GM21515 (cell line): ENCODE measurements at regions not wholly inside any gene's neighbourhood (a gene's known extent, or its start where the extent isn't known, plus 50 kb on each side); places are given as distances from the start of the nearest gene placed in this dataset.
"Not testable (repeated sequence)": the region's sequence is repeated elsewhere in the genome, so short reads cannot be mapped to it uniquely, and the experiment has no call there.

Source experiments
- ATAC-seq: cut with Tn5 transposase; IDR thresholded peaks from one replicate; pipeline ENCODE4 v1.9.1; 2021; ENCODE audit not compliant: unreplicated experiment

DNA sequence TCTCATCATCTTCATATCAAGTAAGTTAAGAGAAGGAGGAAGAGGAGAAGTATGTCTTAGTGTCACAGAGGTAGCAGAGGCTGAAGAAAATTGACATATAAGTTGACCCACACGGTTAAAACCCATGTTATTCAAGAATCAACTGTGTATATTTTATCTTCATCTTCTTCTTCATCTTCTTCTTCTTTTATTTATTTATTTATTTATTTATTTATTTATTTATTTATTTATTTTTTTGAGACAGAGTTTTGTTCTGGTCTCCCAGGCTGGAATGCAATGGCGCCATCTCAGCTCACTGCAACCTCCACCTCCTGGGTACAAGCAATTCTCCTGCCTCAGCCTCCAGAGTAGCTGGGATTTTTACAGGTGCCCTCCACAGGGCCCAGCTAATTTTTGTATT is 1242.3 kb upstream of the RAG2 start:
- ATAC-seq = not testable (repeated sequence)

DNA sequence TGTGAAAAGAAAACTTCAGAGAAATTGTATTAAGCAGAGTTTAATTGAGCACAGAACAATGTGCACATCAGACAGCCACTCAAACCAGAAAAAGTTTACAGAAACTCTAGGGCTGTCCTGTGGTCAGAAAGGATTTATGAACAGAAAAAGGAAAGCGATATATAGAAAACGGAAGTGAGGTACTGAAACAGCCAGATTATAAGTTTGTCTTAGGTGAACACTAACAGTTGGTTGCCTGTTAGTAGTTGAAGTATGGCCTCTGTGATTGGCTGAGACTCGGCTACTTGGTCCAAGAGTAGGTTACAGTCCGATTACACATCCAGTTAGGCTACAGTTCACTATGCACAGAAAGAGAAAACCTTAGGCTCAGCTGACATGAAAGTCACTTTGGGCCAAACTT is 1232.5 kb upstream of the RAG2 start:
- no peak for ATAC-seq

DNA sequence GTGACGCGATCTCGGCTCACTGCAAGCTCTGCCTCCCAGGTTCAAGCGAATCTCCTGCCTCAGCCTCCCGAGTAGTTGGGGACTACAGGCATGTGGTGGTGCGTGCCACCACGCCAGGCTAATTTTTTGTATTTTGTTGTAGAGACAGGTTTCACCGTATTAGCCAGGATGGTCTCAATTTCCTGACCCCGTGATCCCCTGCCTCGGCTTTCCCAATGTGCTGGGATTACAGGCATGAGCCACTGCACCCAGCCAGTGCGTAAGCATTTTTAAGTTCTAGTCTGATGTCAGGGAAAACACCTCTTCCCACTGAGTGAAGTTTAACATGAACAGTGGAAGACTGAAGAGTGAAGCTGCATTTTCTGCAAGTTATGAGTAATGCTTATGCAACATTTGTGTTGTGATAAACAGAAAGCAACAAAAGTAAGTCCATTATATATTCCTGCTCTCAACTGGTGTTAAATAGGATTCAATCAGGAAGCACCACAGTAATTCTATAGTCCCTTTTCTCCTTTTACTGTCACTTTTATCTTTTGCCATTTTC is 1219.8 kb upstream of the RAG2 start:
- ATAC-seq = no peak

DNA sequence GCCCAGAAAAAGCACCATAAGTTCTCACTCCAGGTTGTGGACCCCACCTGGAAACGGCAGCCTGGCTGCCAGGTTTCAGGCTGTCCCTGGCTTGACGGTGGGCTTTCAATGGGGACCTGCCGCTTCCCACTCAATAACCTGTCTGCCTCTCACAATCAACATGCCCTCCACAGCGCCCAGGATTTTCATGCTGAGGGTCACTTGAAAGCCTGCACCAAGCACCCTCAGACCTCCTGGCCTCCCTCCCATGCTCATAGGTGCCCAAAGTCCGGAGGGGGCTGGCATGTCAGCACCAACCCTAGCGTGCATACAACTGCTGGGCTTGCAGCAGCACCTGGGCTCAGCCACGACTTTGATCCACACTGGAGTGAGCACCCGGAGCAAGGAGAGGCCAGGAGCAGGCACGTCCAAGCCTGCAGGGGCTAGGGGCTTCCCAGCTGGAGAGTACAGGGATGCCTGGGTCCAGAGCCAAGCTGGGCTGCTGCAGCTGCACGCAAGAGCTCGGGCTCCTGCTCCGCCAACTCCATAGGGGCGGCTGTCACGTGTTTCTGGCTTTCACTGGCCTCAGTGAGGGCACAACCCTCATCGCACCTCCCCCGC is 1214.3 kb upstream of the RAG2 start:
- ATAC-seq = no peak

DNA sequence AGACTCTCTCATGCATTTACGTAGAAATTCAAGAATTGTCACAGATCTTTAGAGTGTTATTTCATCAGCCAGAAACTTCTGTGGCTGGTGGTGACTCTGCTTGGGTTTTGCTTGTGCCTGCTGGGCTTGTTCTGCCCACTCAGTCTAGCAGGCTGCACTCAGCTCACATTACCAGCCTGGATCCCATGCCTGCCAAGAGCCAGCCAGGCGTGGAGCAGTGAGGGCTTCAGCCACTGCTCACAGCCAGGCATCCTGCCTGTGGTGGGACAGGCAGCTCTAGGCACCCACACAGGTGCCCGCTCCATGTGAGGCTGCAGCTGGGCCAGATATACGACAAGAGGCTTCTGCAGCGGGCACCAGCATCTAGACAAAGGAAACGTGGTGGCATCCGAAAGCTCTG is 1213.3 kb upstream of the RAG2 start:
- no peak for ATAC-seq

DNA sequence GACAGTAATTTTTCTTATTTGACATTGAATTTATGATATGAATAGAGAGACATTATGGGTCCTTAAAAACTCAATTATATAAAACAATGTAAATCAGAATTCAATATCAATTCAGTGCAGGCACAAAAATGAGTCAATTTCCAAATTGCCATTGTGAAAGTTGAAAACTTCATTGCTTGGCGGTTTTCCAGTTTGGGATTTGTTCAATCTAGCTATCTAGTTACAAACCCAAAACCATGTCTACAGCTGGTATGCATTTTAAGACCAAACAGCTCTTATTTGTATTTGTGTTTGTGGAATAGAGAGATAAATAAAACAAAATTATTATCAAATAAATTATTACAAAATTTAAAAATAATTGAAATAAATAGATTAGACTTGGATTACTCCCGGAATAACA is 1206.6 kb upstream of the RAG2 start:
- no peak for ATAC-seq

DNA sequence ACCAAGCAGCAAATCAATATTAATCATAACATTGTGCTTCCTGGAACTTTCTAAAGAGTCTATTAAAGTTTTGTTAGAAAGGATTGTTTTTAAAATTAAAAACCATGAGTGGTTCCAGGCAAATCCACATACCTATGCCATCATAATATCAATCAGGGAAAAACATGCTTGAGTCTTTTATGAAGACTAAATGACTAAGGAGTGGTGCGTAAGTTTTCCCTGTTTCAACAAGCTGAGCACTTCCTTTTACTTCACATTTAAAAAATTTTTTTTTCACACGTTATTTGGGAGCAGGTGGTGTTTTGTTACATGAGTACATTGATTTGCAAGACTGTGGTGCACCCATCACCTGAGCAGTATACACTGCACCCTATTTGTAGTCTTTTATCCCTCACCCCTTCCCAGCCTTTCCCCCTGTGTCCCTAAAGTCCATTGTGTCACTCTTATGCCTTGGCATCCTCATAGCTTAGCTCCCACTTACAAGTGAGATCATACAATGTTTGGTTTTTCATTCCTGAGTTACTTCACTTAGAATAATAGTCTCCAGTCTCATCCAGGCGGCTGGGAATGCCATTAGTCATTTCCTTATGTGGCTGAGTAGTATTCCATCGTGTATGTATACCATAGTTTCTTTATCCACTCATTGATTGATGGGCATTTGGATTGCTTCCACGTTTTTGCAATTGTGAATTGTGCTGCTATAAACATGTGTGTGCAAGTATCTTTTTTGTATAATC is 1190.3 kb upstream of the RAG2 start:
- ATAC-seq = no peak

DNA sequence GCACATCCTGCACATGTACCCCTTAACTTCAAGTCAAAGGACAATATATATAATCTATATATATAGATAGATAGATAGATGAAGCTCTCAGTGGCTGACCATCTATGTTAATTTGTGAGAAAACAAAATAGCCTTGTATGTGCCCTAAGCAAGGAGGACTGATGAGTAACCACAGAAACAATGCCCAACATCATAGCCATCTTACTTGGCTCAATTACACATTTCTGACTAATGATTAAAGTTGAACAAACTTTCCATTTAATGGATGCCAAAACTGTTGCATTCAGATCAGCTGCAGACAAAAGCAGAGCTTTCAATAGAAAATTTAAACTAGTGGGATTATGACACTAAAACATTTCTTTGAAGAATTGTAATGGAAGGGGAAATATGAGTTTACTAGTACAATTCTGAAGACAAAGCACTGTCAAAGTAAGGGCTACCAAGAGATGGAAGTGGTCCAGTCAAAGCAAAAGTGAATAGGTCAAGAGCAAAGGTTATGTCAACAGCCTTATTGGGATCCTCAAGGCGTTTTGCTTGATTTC is 1188.2 kb upstream of the RAG2 start:
- no peak for ATAC-seq

DNA sequence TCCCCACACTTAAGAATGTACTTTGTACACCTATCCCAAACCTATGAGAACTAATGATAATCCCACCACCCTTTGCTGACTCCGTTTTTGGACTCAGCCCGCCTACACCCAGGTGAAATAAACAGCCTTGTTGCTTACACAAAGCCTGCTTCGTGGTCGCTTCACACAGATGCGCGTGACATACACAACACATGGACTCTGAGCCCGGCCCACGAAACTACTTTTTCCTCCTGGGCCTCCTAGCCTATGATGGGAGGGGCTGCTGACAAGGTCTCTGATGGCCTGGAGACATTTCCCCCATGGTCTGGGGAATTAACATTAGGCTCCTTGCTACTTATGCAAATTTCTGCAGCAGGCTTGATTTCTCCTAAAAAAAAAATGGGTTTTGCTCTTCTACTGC is 1176.4 kb upstream of the RAG2 start:
- ATAC-seq = no peak

DNA sequence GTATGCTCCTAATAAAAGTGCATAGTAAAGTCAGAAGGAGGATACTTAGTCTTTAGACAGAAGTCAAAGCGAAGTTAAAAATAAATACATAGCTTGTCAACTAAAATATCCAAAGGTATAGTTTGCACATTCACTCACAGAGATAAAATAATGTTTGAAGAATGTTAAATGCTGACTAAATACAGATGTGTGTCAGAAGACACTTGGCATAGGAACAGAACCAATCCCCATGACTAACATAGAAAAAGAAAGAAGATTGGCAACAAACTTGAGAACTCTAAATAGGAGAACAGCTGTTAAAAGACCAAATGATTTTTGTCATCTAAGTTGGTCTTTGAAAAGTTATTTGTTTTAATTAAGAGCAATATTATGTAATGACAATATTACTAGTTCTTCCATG is 1172.1 kb upstream of the RAG2 start:
- no peak for ATAC-seq

DNA sequence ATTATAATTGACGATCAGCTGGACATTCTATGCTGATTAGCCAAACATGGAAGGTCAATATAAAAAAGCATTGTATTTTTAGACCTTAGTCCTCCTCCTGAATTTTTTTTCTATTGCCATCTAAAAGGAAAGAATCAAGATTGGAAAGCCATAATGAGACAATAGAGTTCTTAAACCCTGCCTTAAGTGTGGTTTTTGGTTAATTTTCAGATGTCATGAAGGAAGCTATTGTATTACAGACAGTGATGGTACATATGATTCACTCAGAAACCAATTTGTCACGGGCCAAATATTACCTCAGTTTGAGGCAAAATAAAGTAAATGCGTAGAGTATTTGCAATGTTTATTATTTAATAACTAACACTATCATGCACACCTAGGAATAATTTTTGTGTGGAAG is 1164.0 kb upstream of the RAG2 start:
- no peak for ATAC-seq

DNA sequence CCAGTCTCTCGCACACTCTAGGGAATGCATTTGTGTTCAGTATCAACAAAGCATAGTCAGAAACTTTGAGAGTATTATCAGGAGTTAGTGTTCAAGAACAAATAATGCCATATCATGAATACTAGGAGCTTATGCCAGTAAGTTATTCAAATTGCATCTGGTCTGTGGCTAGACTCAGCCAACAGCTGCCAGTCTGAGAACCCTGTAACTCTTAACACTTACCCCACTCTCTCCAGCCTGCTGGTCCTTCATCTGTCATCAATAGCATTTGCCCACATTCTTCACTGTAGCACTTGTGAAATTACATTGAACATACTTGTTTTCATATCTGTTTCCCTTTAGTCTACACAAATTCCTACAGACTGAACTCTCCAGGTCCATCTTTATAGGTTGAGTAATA is 1157.5 kb upstream of the RAG2 start:
- no peak for ATAC-seq

DNA sequence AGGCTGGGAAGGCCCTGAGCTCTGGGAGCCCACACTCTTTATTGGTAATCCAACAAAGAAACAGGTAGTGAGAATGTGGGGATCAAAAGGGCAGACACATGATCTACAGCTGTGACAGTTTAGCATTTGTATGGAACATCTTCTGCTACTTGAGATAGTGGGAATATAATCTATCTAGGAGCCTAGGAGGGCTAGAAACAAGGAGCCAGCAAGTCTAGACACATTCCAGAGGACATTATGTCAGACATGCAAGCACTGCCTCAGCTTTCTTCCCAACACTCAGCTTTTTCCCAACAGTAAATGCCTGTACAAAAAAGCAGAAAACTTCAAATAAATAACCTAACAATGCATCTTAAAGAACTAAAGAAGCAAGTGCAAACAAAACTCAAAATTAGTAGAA is 1150.6 kb upstream of the RAG2 start:
- no peak for ATAC-seq

DNA sequence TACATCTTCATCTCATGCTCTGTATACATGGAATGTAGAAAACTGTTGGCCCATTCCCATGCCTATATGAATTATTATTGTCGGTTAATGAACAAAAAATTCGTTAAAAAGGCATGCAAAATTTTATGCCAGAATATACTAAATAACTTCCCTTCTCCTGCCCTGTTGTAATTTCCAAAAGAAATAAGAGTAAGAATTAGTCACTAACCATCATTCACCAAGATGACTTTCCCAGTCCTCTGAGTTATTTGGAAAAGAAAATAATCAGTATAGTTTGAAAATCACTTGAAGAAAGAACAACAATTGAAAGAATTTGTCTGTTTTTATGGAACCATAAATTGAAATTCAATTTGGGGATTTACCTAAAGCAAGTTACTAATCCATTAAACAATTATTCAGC is 1149.1 kb upstream of the RAG2 start:
- ATAC-seq = no peak

DNA sequence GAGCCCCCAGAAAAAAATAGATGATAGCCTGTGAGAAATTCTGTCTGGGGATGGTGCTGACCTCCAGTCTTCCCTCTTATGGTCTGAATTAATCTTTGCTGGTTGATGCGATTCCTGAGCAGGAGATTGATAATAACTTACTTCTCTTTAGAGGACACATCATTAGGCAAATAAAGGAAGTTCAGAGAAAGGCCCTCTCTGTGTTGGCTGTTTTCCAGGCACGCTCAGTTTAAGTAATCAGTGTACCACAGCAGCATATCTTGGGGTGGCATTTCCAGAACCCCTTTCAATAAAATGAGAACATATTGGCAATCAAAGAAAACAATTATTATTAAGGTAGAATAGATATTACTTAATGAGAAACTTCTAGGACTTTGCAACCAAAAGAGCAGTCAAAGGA is 1129.3 kb upstream of the RAG2 start:
- ATAC-seq = no peak

DNA sequence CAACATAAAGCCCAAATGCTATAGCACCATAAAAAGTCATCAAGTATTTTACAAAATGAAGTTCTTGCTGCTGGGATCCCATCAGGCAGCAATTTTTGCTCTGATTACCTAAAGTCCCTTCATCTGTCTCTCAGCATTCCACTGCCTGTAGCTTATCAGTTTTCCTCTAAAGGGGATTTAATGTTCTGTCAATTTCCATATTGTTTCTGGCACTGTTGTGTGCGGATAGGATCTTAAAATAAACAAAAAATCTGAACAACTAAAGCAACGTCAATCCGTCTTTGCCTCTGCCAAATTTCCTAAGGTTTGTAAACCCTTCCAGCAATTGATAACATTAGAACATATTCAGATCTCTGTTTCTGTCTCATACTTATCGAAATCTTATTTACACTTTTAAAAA is 1126.3 kb upstream of the RAG2 start:
- ATAC-seq = no peak

DNA sequence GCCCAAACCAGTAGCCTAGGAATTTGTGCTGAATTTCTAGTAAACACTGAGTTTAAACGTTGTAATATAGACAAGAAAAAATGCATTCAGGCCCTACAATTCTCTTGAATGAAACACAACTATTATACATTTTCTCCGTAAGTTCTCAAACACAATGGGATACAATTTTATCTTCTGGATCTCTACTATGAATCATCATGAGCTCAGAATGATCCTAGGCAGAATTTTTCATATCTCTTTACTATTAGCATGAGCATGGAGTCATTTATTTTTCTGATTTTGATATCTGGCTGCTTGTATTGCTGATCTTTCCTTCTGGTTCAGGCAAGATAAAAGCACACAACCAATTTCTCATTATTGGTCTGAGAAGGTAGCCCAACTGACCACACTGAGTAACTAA is 1123.4 kb upstream of the RAG2 start:
- ATAC-seq = no peak

DNA sequence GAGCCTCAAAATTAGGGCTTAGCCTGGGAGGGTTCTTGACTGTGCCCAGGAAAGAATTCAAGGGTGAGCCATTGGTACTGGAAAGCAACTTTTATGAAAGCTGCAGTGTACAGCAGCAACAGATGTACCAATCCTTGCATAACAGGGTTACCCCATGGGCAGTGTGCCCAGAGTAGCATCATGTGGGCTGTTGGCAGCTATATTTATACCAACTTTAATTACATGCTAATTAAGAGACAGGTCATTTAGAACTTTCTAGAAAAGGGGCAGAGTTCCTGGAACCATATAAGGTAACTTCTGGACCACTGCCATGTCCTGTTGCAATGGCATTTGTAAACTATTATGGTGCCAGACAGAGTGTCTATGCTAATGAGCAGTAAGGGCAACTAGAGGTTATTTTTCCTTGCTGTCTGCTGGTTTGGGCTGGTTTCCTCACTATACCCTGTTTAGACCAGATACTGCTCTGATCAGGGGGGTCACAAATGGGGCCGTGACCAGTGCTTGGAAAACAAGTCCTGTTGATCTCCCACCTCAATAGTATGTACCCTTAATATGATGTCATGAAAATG is 1120.5 kb upstream of the RAG2 start:
- ATAC-seq = no peak

DNA sequence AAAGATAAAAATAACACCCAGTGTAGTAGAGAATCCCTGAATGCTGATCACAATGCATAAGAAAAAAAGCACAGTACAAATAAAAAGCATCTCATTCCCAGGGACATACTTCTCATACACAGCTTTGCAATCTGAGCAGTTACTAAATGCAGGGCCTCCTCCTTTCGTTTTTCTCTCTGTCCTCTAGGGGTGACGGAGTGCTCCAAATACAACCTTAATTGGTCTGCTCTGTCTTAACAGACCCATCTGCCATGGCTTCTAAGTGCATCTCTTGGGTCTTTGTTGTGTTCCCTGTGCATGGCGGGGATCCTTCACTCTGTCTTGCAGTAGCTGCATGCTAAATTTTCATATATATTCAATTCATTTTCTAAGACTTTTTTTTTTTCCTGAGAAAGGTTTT is 1114.2 kb upstream of the RAG2 start:
- no peak for ATAC-seq

DNA sequence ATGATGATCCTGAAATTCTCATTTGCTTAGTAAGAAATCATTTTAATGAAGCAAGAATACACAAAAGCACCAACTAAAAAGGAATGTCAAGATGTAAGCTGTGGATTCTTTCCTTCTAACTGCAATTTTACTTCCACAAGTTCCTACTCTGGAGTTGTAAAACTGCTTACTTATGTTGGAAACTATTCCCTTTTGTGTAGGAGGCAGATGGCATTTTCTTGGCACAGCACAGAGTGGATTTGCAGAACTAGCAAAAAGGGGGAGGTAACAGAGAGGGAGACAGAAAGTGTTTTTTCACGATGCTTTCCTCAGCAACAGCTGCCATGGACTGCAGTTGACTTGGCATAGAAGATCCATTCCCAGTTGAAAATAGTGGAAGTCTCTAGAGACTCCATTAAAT is 1112.0 kb upstream of the RAG2 start:
- no peak for ATAC-seq

DNA sequence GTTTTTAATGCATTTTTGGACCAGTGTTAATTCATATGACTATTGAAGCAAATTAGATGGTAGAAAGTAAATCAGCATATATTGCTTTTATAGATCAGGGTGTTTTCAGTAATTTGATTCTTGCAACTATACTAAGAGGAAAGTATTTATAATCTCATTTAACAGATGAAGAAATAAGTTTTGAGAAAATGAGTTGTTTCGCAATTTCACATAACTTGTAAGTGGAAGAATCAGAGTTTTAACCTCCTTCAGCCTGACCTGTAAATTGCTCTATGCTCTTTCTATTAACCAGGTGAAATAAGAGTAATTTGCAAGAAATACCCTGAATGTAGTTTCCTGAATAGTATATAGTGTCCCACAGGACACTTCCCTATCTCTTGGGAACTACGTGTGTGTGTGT is 1106.8 kb upstream of the RAG2 start:
- no peak for ATAC-seq

DNA sequence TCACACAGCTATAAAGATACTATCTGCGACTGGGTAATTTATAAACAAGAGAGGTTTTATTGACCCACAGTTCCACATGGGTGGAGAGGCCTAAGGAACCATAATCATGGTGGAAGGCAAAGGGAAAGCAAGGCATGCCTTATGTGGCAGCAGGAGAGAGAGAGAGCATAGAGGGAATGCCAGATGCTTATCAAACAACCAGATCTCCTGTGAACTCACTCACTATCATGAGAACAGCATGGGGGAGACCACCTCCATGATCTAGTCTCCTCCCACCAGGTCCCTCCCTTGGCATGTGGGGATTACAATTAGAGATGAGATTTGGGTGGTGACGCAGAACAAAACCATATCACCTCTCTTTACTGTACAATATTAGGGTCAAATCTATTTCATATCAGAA is 1101.6 kb upstream of the RAG2 start:
- ATAC-seq = no peak
